ENCODE measurements at regions not wholly inside any gene's neighbourhood (a gene's known extent, or its start where the extent isn't known, plus 50 kb on each side); places are given as distances from the start of the nearest gene placed in this dataset.
"Not testable (repeated sequence)": the region's sequence is repeated elsewhere in the genome, so short reads cannot be mapped to it uniquely, and the experiment has no call there.

DNA sequence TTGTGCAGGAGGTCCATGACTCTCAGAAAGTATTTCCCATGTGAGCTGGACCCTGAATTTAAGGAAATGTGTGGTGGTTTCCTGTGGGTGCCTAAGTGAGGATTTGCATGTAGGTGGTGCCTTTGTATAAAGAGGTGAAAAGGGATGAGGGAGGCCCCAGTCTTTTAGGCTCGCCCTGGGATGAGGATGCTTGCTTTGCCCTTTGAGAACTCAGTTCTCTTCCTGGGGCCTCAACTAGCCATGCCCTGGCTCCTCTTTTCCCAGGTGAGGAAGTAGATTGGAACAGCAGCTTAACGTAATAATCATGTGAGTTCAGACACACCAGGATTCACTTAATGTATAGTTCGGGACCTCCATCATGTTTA lies 486.0 kb downstream of the TMEM121 start:
- not testable (repeated sequence) for H3K36me3 ChIP-seq (ENCODE audit: control insufficient read depth, insufficient read depth, low read length); H3K27ac ChIP-seq (ENCODE audit: insufficient read depth, low read length, poor library complexity, severe bottlenecking); DNase-seq; H3K27me3 ChIP-seq (replicated peaks; ENCODE audit: control insufficient read depth, insufficient read depth, low read length, poor library complexity, severe bottlenecking); H3K4me1 ChIP-seq (ENCODE audit: control insufficient read depth, insufficient read depth, low read length, poor library complexity, severe bottlenecking); H3K9me3 ChIP-seq (ENCODE audit: control insufficient read depth, low read length); H3K4me3 ChIP-seq (ENCODE audit: insufficient read depth, low read depth, low read length, poor library complexity, severe bottlenecking)

DNA sequence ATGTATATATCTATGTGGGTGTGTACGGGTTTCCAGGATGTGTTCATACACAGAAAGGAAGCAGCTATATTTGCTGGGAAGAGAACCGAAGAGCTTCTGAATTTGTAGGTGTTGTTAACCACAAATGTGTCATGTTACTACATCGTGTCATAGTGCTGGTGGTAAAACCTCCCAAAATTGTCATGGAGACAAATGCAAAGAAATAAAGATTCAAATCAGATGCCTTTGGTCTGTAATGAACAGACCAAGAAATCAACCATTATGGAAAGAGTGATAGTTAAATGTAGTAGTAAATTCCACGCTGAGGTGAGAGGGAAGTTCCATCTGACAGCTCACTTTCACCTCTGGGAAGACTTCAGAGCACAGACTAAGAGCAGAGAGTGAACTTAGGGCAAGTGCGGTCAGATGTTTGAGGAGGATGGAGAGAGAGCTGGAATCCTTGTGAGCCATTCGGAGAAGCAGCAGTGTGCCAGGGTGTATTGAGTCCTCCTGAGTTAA lies 487.5 kb downstream of the TMEM121 start:
- Histone ChIP-seq H3K4me3 (ENCODE audit: insufficient read depth, low read depth, low read length, poor library complexity, severe bottlenecking) (no peak overlapping the region), H3K36me3 (ENCODE audit: control insufficient read depth, insufficient read depth, low read length) (no peaks in the 10 kb centered on the region), H3K27ac (ENCODE audit: insufficient read depth, low read length, poor library complexity, severe bottlenecking) (no peak overlapping the region), H3K27me3 (replicated peaks; ENCODE audit: control insufficient read depth, insufficient read depth, low read length, poor library complexity, severe bottlenecking) (no peaks in the 10 kb centered on the region), H3K9me3 (ENCODE audit: control insufficient read depth, low read length) (no peaks in the 10 kb centered on the region), H3K4me1 (ENCODE audit: control insufficient read depth, insufficient read depth, low read length, poor library complexity, severe bottlenecking) (peaks cover 3% of the 10 kb centered on the region)
- no peak for DNase-seq

DNA sequence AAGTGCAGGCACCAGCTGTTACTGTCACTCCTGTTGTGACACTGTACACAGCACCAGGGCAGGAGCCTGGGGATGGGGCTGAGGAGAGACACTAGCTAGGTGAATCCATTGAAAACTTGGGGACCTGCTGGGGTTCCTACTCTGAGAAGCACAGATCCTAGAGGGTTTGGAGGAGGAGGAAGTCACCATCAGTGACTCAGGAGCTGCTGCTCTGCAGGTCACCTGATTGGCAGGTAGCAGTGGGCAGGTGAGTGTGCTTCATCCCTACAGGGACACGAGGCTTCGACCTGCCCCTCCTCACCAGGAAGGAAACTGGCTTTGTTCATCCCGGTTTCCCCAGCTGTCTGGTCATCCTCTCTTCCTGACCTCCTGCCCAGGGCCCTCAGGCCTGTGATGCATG lies 491.6 kb downstream of the TMEM121 start:
- not testable (repeated sequence) for DNase-seq; H3K27me3 ChIP-seq (replicated peaks; ENCODE audit: control insufficient read depth, insufficient read depth, low read length, poor library complexity, severe bottlenecking)

DNA sequence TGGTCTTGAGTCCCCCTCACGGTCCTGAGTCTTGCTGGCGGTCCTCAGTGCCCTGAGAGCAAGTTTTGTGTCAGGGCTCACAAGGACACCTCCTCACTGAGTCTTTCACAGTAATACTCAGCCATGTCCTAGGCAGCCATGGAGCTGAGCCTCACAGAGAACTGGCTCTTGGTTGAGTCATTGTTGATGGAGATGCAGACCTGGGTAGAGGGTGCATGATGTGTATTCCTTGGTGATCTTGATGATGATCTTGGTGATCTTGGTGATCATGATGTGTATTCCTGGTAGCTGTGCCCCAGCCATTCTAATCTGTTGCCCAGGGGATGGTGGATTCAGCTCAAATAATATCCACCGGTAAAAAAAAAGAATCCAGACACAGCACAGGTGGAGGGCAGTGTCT lies 495.4 kb downstream of the TMEM121 start:
- Histone ChIP-seq H3K27ac (ENCODE audit: insufficient read depth, low read length, poor library complexity, severe bottlenecking) (no peak overlapping the region), H3K4me1 (ENCODE audit: control insufficient read depth, insufficient read depth, low read length, poor library complexity, severe bottlenecking) (peaks cover 2% of the 10 kb centered on the region), H3K36me3 (ENCODE audit: control insufficient read depth, insufficient read depth, low read length) (no peaks in the 10 kb centered on the region), H3K4me3 (ENCODE audit: insufficient read depth, low read depth, low read length, poor library complexity, severe bottlenecking) (no peak overlapping the region), H3K27me3 (replicated peaks; ENCODE audit: control insufficient read depth, insufficient read depth, low read length, poor library complexity, severe bottlenecking) (no peaks in the 10 kb centered on the region), H3K9me3 (ENCODE audit: control insufficient read depth, low read length) (no peaks in the 10 kb centered on the region)
- no peak for DNase-seq

More for the DNA sequence above, 491.6 kb downstream of the TMEM121 start:
- not testable (repeated sequence) for H3K4me1 ChIP-seq (ENCODE audit: control insufficient read depth, insufficient read depth, low read length, poor library complexity, severe bottlenecking); H3K36me3 ChIP-seq (ENCODE audit: control insufficient read depth, insufficient read depth, low read length); H3K9me3 ChIP-seq (ENCODE audit: control insufficient read depth, low read length); H3K4me3 ChIP-seq (ENCODE audit: insufficient read depth, low read depth, low read length, poor library complexity, severe bottlenecking); H3K27ac ChIP-seq (ENCODE audit: insufficient read depth, low read length, poor library complexity, severe bottlenecking)

DNA sequence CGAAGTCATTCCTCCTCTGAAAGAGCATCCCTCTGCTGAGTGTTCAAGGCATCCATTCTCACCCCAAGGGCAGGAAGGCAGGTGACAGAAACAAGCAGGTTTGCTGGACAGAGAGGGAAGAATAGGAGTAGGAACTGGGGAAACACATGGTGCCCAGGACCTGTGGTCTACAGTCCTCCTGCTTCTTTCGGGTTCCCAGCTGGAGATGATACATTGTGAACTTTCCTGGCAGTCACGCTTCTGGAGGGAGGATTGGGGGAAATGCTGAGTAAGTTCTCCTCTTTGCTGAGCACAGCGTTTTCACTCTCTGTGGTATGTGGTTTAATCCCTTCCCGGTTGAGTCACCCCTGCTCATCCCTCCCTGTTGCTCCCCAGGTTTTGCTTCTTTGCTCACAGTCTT lies 496.3 kb downstream of the TMEM121 start:
- not testable (repeated sequence) for H3K27me3 ChIP-seq (replicated peaks; ENCODE audit: control insufficient read depth, insufficient read depth, low read length, poor library complexity, severe bottlenecking); H3K36me3 ChIP-seq (ENCODE audit: control insufficient read depth, insufficient read depth, low read length); H3K4me1 ChIP-seq (ENCODE audit: control insufficient read depth, insufficient read depth, low read length, poor library complexity, severe bottlenecking); H3K9me3 ChIP-seq (ENCODE audit: control insufficient read depth, low read length); DNase-seq; H3K4me3 ChIP-seq (ENCODE audit: insufficient read depth, low read depth, low read length, poor library complexity, severe bottlenecking); H3K27ac ChIP-seq (ENCODE audit: insufficient read depth, low read length, poor library complexity, severe bottlenecking)

DNA sequence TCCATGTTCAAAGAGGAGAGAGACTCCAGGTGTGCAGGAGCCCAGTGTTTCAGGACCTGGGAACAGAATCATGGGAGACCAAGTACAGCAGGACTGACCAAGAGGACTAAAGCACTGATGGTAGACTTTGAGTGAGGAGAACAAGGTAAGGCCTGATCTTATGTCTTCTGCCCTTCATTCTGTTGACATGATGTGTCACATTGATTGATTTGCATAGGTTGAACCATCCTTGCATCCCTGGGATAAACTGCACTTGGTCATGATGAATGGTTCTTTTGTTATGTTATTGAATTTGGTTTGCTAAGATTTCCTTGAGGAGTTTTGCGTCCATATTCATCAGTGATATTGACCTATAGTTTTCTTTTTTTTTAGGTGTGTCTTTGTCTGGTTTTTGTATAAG lies 497.0 kb downstream of the TMEM121 start:
- Histone ChIP-seq H3K9me3 (ENCODE audit: control insufficient read depth, low read length) (no peaks in the 10 kb centered on the region), H3K4me3 (ENCODE audit: insufficient read depth, low read depth, low read length, poor library complexity, severe bottlenecking) (no peak overlapping the region), H3K4me1 (ENCODE audit: control insufficient read depth, insufficient read depth, low read length, poor library complexity, severe bottlenecking) (peaks cover 2% of the 10 kb centered on the region), H3K27ac (ENCODE audit: insufficient read depth, low read length, poor library complexity, severe bottlenecking) (no peak overlapping the region), H3K36me3 (ENCODE audit: control insufficient read depth, insufficient read depth, low read length) (no peaks in the 10 kb centered on the region), H3K27me3 (replicated peaks; ENCODE audit: control insufficient read depth, insufficient read depth, low read length, poor library complexity, severe bottlenecking) (no peaks in the 10 kb centered on the region)
- DNase-seq: no peak

DNA sequence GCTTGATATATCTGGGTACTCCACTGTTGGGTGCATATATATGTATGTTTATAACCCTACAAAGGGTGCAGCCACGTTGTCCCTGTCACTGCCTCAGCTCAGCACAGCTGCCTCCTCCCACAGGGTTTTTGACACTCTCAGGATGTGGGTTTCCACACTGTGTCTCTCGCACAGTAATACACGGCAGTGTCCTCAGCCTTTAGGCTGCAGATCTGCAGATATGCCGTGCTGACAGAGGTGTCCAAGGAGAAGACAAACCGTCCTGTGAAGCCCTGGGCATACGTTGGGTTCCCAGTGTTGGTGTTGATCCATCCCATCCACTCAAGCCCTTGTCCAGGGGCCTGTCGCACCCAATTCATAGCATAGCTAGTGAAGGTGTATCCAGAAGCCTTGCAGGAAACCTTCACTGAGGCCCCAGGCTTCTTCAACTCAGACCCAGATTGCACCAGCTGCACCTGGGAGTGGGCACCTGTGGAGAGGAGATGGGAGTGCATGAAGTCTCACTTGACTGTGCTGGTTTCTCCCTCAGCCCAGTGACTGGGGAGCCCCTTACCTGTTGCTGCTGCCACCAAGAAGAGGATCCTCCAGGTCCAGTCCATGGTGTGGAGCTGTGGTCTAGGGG lies 498.7 kb downstream of the TMEM121 start:
- H3K4me1 ChIP-seq (ENCODE audit: control insufficient read depth, insufficient read depth, low read length, poor library complexity, severe bottlenecking): peaks cover 2% of the 10 kb centered on the region
- H3K27ac ChIP-seq (ENCODE audit: insufficient read depth, low read length, poor library complexity, severe bottlenecking): no peak overlapping the region
- no peaks in the 10 kb centered on the region for H3K27me3 ChIP-seq (replicated peaks; ENCODE audit: control insufficient read depth, insufficient read depth, low read length, poor library complexity, severe bottlenecking)
- no peaks in the 10 kb centered on the region for H3K9me3 ChIP-seq (ENCODE audit: control insufficient read depth, low read length)
- no peak for DNase-seq
- H3K36me3 ChIP-seq (ENCODE audit: control insufficient read depth, insufficient read depth, low read length): no peaks in the 10 kb centered on the region
- no peak overlapping the region for H3K4me3 ChIP-seq (ENCODE audit: insufficient read depth, low read depth, low read length, poor library complexity, severe bottlenecking)

DNA sequence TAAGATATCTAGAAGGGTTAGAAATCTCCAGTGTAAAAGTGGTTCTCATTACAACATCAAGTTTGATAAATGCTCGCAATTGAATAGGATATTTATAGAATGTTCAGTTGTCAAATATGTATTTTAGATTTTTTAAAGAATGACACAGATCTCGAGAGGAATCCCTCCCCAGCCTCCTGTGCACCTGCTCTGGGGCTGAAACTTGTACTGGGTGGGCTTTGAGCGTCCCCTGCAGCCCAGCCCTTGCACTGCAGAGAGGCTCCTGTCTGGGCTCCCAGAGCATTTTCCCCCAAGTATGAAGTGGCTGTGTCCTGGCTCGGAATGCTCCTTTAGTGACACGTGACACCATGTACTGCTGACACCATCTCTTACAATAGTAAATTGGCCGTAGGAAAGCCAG lies 499.6 kb downstream of the TMEM121 start:
- no peaks in the 10 kb centered on the region for H3K36me3 ChIP-seq (ENCODE audit: control insufficient read depth, insufficient read depth, low read length)
- DNase-seq: no peak

DNA sequence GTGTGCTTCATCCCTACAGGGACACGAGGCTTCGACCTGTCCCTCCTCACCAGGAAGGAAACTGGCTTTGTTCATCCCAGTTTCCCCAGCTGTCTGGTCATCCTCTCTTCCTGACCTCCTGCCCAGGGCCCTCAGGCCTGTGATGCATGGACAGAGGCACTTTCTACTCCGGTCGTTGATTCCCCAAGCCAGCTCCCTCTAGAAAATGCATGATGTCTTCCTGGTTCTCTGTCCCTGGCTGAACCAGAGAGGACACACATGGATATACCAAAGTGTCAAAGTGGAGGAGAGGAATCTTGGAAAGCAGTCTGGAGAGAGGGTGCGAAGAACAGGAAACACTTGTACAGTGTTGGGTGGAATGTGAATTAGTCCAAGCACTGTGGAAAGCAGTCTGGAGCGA lies 501.4 kb downstream of the TMEM121 start:
- H3K9me3 ChIP-seq (ENCODE audit: control insufficient read depth, low read length); H3K4me3 ChIP-seq (ENCODE audit: insufficient read depth, low read depth, low read length, poor library complexity, severe bottlenecking); DNase-seq; H3K27me3 ChIP-seq (replicated peaks; ENCODE audit: control insufficient read depth, insufficient read depth, low read length, poor library complexity, severe bottlenecking); H3K36me3 ChIP-seq (ENCODE audit: control insufficient read depth, insufficient read depth, low read length); H3K27ac ChIP-seq (ENCODE audit: insufficient read depth, low read length, poor library complexity, severe bottlenecking); H3K4me1 ChIP-seq (ENCODE audit: control insufficient read depth, insufficient read depth, low read length, poor library complexity, severe bottlenecking): not testable (repeated sequence)

More for the DNA sequence above, 499.6 kb downstream of the TMEM121 start:
- Histone ChIP-seq H3K4me3 (ENCODE audit: insufficient read depth, low read depth, low read length, poor library complexity, severe bottlenecking) (no peak overlapping the region), H3K27me3 (replicated peaks; ENCODE audit: control insufficient read depth, insufficient read depth, low read length, poor library complexity, severe bottlenecking) (no peaks in the 10 kb centered on the region), H3K9me3 (ENCODE audit: control insufficient read depth, low read length) (no peaks in the 10 kb centered on the region), H3K4me1 (ENCODE audit: control insufficient read depth, insufficient read depth, low read length, poor library complexity, severe bottlenecking) (peaks cover 2% of the 10 kb centered on the region), H3K27ac (ENCODE audit: insufficient read depth, low read length, poor library complexity, severe bottlenecking) (no peak overlapping the region)

DNA sequence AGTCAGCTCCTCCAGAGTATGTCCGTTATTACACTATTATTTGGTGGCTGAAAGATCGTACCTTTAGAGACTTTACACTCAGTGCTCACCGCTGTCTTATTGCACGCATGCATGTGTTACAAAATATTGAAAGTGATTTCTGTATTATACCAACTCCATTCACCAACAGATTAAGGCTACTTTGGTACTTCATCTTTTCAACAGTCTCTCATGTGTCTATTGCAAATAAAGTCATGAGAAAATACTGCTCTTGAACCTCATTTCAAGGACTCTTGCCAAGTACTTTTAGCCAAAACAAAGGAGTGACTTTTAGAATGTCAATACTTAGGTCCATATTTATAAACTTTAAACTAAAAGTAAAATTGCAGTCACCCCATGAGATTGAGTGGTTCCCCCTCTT lies 503.6 kb downstream of the TMEM121 start:
- DNase-seq: no peak
- H3K36me3 ChIP-seq (ENCODE audit: control insufficient read depth, insufficient read depth, low read length): no peaks in the 10 kb centered on the region
- H3K27ac ChIP-seq (ENCODE audit: insufficient read depth, low read length, poor library complexity, severe bottlenecking): no peak overlapping the region
- H3K4me1 ChIP-seq (ENCODE audit: control insufficient read depth, insufficient read depth, low read length, poor library complexity, severe bottlenecking): peaks cover 2% of the 10 kb centered on the region
- H3K4me3 ChIP-seq (ENCODE audit: insufficient read depth, low read depth, low read length, poor library complexity, severe bottlenecking): no peak overlapping the region
- H3K27me3 ChIP-seq (replicated peaks; ENCODE audit: control insufficient read depth, insufficient read depth, low read length, poor library complexity, severe bottlenecking): no peaks in the 10 kb centered on the region
- no peaks in the 10 kb centered on the region for H3K9me3 ChIP-seq (ENCODE audit: control insufficient read depth, low read length)

All from effector memory CD4-positive, alpha-beta T cell (primary cell).